HG02623 (cell line): ENCODE measurements at regions not wholly inside any gene's neighbourhood (a gene's known extent, or its start where the extent isn't known, plus 50 kb on each side); places are given as distances from the start of the nearest gene placed in this dataset.

Experiments
- ATAC-seq: cut with Tn5 transposase; IDR thresholded peaks from one replicate; pipeline ENCODE4 v1.9.1; 2021; ENCODE audit warnings: moderate library complexity; ENCODE audit not compliant: unreplicated experiment

GRCh38 chr5:68529581-68529980, 314.0 kb downstream of the PIK3R1 start:
- no peak for ATAC-seq

GRCh38 chr5:68531970-68532369, 316.4 kb downstream of the PIK3R1 start:
- no peak for ATAC-seq

GRCh38 chr5:68533051-68533450, 317.5 kb downstream of the PIK3R1 start:
- no peak for ATAC-seq

DNA sequence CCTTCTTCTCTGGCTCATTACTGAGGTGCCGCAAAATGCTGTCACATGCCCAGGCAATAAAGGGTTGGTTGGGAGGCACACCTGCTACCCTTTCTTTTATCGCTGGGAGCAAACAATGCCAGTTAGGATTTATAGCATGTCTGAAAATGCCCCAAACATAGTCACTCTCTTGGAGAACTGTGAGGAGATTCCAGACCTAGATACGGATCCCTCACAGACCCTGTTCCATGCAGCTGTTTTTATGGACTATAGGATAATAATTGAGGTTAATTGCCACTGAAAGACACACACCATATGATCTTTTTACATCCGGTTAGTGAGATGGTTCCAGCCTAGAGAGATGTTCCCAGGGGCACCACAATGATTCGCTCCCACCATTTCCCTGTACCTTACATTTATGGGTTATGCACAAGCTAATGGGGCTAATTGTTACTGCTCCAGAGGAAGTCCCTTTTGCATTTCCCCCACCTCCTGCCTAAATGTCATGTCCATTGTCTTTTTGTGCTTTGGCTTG, 318.1 kb downstream of the PIK3R1 start:
- ATAC-seq = no peak

GRCh38 chr5:68534131-68534940, 318.8 kb downstream of the PIK3R1 start:
- no peak for ATAC-seq

DNA sequence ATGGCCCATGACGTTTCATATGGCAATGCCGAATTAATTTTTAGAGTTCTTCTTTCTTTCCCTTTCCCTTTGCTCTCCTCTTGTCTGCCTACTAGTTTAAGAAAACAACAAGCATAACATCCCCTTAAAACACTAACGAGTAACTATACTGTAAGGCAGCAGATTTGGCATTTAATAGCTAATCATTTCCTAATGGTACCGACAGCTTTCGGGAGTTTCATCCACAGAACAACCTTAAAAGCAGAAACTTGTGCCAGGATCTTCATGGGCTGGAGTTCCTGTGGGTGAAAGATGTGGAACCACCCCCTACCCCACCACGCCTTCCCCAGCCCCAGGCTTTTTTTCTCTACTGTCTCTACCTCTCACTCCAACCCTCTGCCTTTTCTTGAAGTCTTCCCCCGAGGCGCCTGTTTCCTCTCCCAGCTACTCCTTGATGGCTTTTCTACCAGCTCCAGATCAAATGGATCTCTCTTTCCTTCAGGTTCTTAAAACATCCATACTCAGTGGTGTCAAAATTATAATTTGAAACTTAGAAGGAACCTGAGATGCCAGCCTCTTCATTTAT, 319.5 kb downstream of the PIK3R1 start:
- no peak for ATAC-seq

GRCh38 chr5:68538814-68539420, 323.4 kb downstream of the PIK3R1 start:
- ATAC-seq = no peak

GRCh38 chr5:68540798-68541590, 325.4 kb downstream of the PIK3R1 start:
- no peak for ATAC-seq

- ATAC-seq = no peak
These were observed 326.7 kb downstream of the PIK3R1 start for GRCh38 chr5:68542207-68542606.

DNA sequence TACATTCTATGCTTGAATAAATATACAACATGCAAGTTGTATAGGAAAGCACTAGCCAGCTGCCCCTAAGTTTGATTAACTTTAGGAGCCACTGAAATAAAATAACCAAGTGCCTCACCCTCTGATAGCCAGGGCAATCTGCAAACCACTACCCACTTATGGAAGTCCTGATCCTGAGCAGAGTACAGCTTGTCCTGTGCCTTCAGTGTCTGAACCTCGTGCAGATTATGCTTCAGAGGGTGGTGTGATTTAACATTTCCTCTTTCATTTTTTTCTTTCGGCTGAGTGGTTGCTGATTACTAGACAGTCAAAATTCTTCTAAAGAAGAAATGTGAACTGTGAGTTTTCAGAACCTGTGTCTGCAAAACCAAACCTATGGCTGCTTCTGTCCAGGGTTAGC, 327.7 kb downstream of the PIK3R1 start:
- no peak for ATAC-seq

DNA sequence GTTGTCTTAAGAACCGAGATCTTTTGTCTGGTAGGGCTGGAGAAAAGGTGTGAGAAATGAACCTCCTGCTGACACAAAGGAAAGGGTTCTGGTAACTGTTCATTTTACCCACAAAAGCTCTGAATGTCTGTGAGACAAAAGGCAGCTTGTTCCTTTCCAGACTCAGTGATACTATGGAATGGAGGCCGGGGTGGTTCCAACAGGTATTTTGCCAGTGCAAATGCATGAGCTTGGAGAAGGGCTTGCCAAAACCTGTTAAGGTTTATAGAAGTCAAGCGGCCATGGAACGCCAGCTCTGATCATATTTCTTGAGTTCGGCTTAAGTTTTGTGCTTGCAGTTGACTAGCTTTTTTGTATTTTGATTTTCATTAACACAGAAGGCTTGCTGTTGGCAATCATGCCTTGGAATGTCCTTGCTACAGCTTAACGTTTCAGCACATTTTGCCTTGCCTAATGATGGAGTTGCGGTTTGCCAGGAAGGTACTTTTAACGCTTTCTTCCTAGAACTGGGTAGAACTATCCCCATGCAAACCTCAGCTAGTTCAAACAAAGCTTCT, 328.6 kb downstream of the PIK3R1 start:
- ATAC-seq = no peak

GRCh38 chr5:68544648-68545552, 329.3 kb downstream of the PIK3R1 start:
- ATAC-seq = no peak

DNA sequence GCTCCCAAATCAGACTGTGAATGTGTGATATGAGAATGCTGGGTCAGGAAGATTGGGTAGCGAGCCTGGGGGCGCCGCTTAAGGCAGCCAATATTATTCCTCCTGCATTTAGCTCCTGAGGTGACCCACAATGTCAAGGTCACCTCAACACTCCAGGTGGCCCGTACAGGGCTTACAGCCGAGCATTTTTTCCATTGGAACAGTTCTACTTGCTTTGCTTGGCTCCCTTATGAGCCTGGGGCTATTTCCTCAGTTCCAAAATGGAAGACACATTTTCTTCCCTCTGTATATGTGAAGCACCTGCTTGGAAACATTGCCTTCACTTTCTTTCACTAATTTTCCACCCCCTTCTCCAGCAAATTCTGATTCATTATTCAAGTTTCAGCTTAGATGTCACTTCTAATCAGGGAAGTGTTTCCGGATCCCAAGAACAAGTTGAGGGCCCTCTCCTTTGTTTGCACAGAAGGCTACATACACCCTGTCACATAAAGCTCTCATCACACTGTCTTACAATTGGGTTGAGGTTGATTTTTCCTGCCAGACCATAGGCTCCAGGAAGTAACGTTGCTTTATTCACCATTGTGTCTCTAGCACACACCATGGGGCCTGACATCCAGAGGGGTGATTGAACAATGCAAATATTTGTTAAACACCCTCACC, 330.2 kb downstream of the PIK3R1 start:
- no peak for ATAC-seq

DNA sequence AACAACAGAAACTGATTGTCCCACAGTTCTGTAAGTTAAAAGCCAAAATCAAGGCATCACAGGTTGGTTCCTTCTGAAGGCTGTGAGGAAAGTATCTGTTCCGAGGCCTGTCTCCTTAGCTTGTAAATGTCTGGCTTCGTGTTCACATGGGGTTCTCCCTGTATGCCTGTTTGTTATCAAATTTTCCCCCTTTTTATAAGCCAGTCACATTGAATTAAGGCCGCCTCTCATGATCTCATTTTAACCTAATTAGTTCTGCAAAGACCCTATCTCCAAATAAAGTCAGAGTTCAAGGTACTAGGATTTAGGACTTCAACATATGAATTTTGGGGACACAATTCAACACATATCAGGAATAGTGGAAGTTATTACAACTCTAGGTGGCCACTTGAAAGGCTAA, 331.5 kb downstream of the PIK3R1 start:
- no peak for ATAC-seq

- ATAC-seq = no peak
These were observed 332.1 kb downstream of the PIK3R1 start for GRCh38 chr5:68547622-68548021.

- ATAC-seq = no peak
These were observed 333.6 kb downstream of the PIK3R1 start for GRCh38 chr5:68548959-68549676.

- ATAC-seq = no peak
These were observed 334.5 kb downstream of the PIK3R1 start for GRCh38 chr5:68550015-68550414.

DNA sequence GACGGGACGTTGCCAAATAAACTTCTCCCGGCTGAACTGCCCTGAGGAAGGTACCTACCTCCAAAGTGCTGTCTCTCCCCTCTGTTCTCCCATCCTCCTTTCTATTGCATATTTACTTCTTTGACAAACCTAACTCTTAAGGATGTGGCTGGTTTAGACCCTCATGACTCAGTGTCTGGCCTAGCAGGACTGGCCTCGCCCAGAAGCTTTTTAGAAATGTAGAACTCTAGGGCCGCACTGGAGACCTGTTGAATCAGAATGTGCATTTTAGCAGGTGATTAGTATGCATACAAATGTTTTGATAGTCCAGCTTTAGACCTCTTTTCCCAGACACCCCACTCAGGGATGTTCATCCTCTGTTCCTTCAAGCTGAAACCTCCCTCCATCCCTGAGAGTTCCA, 335.9 kb downstream of the PIK3R1 start:
- ATAC-seq = no peak
